Stimulated activated CD4-positive, alpha-beta T cell treated with anti-CD3 and anti-CD28 coated beads, Interleukin-2, amount 100 ng/mL, for 48 hours (primary cell): ENCODE measurements at regions not wholly inside any gene's neighbourhood (a gene's known extent, or its start where the extent isn't known, plus 50 kb on each side); places are given as distances from the start of the nearest gene placed in this dataset.
"Not testable (repeated sequence)": the region's sequence is repeated elsewhere in the genome, so short reads cannot be mapped to it uniquely, and the experiment has no call there.

Experiments used
- DNase-seq, 2 donors: peaks; one replicate each; pipeline ENCODE4 v3.0.0-alpha.2; 2020

- not testable (repeated sequence) for DNase-seq
Observed at GRCh38 chr1:143839182-143839581, 132.6 kb downstream of the FAM72C start.

- DNase-seq: not testable (repeated sequence)
Observed at GRCh38 chr1:143838598-143838929, 133.2 kb downstream of the FAM72C start.

GRCh38 chr1:143837924-143838597 is 133.7 kb downstream of the FAM72C start:
- not testable (repeated sequence) for DNase-seq

- DNase-seq: not testable (repeated sequence)
Observed at GRCh38 chr1:143833376-143833775, 138.4 kb downstream of the FAM72C start.

- not testable (repeated sequence) for DNase-seq
Observed at GRCh38 chr1:143832379-143832716, 139.4 kb downstream of the FAM72C start.

- DNase-seq: not testable (repeated sequence)
Observed at GRCh38 chr1:143831479-143832378, 140.1 kb downstream of the FAM72C start.

- not testable (repeated sequence) for DNase-seq
Observed at GRCh38 chr1:143826162-143826561, 145.6 kb downstream of the FAM72C start.

GRCh38 chr1:143824266-143824665 is 147.5 kb downstream of the FAM72C start:
- not testable (repeated sequence) for DNase-seq

GRCh38 chr1:143820058-143820457 is 151.7 kb downstream of the FAM72C start:
- DNase-seq: not testable (repeated sequence)

GRCh38 chr1:143816369-143816768 is 155.4 kb downstream of the FAM72C start:
- DNase-seq: not testable (repeated sequence)

- DNase-seq: not testable (repeated sequence)
Observed at GRCh38 chr1:143805374-143805773, 166.4 kb downstream of the FAM72C start.

GRCh38 chr1:143804707-143805356 is 167.0 kb downstream of the FAM72C start:
- not testable (repeated sequence) for DNase-seq

- DNase-seq: peak; percentile 27 to 33
Observed at GRCh38 chr1:143803927-143804411, 167.8 kb downstream of the FAM72C start.

GRCh38 chr1:143803095-143803494 is 168.7 kb downstream of the FAM72C start:
- DNase-seq: not testable (repeated sequence)

- not testable (repeated sequence) for DNase-seq
Observed at GRCh38 chr1:143799568-143800187, 172.1 kb downstream of the FAM72C start.

GRCh38 chr1:143796369-143796768 is 175.4 kb downstream of the FAM72C start:
- not testable (repeated sequence) for DNase-seq

GRCh38 chr1:143792047-143792937 is 179.5 kb downstream of the FAM72C start:
- not testable (repeated sequence) for DNase-seq

- DNase-seq: not testable (repeated sequence)
Observed at GRCh38 chr1:143786381-143786780, 185.4 kb downstream of the FAM72C start.

- not testable (repeated sequence) for DNase-seq
Observed at GRCh38 chr1:143785883-143786282, 185.9 kb downstream of the FAM72C start.

- DNase-seq: not testable (repeated sequence)
Observed at GRCh38 chr1:143784239-143784882, 187.4 kb downstream of the FAM72C start.

- not testable (repeated sequence) for DNase-seq
Observed at GRCh38 chr1:143778178-143778577, 193.6 kb downstream of the FAM72C start.
